Lung (tissue), 11 donors: ENCODE measurements at regions not wholly inside any gene's neighbourhood (a gene's known extent, or its start where the extent isn't known, plus 50 kb on each side); places are given as distances from the start of the nearest gene placed in this dataset.
"Not testable (repeated sequence)": the region's sequence is repeated elsewhere in the genome, so short reads cannot be mapped to it uniquely, and the experiment has no call there.

Experiments
- ATAC-seq: fragments of 200-7000 bp; cut with Tn5 transposase; one replicate; pipeline ENCODE4 v1.9.1; 2020; ENCODE audit warnings: moderate number of reproducible peaks; ENCODE audit not compliant: insufficient read depth, low FRiP score
- DNase-seq, 3 donors: peaks; one replicate each; pipeline ENCODE4 v3.0.0-alpha.2; 2013 to 2017
- H3K27ac ChIP-seq, 2 donors: one replicate each; pipeline ENCODE4 v1.5.1; 2013; ENCODE audit warnings: mild to moderate bottlenecking in 2 of 2, moderate library complexity in 2 of 2, control low read depth in 1 of 2, inconsistent platforms in 1 of 2, low read depth in 1 of 2, low read length in 1 of 2
- H3K27me3 ChIP-seq, 3 donors: one replicate each; pipeline ENCODE4 v1.5.1; 2013; ENCODE audit warnings: low read length in 2 of 3; ENCODE audit not compliant: control insufficient read depth in 3 of 3, insufficient read depth in 3 of 3
- H3K36me3 ChIP-seq, 4 donors: one replicate each; pipeline ENCODE4 v1.5.1; 2013; ENCODE audit warnings: low read length in 4 of 4, mild to moderate bottlenecking in 1 of 4, moderate library complexity in 1 of 4; ENCODE audit not compliant: control insufficient read depth in 4 of 4, insufficient read depth in 4 of 4
- H3K4me1 ChIP-seq, 5 donors: one replicate each; pipeline ENCODE4 v1.5.1; 2013; ENCODE audit warnings: low read length in 5 of 5, mild to moderate bottlenecking in 2 of 5, moderate library complexity in 1 of 5; ENCODE audit not compliant: control insufficient read depth in 5 of 5, insufficient read depth in 5 of 5
- H3K4me3 ChIP-seq: one replicate; pipeline ENCODE4 v1.5.1; 2013; ENCODE audit warnings: mild to moderate bottlenecking, control low read depth, moderate library complexity
- H3K9ac ChIP-seq, 2 donors: one replicate each; pipeline ENCODE4 v1.5.1; 2013; ENCODE audit warnings: low read length in 2 of 2, control low read depth in 1 of 2; ENCODE audit not compliant: insufficient read depth in 1 of 2
- H3K9me3 ChIP-seq, 4 donors: one replicate each; pipeline ENCODE4 v1.5.1; 2013; ENCODE audit warnings: low read length in 3 of 4, mild to moderate bottlenecking in 1 of 4, moderate library complexity in 1 of 4; ENCODE audit not compliant: control insufficient read depth in 4 of 4, insufficient read depth in 3 of 4
- WGBS, 2 donors: extraction: QIAGEN DNeasy Blood & Tissue Kit; methylation state at CpG; one replicate each; pipeline ENCODE4 v1.1.7; 2013; 5-methylcytosine and 5-hydroxymethylcytosine counted together
- TF ChIP-seq, protein P1 (sequence below): IDR thresholded peaks from 2 replicates; pipeline ENCODE4 v1.5.1; 2012; ENCODE audit warnings: mild to moderate bottlenecking; ENCODE audit errors: control extremely low read depth, extremely low read depth
- donor health status: control.
- donor health status: control.
- donor health status: Bipolar disorder and iron deficiency.
- donor health status: healthy.
- donor health status: DM: yes; HTN: yes; CAD: no.

DNA sequence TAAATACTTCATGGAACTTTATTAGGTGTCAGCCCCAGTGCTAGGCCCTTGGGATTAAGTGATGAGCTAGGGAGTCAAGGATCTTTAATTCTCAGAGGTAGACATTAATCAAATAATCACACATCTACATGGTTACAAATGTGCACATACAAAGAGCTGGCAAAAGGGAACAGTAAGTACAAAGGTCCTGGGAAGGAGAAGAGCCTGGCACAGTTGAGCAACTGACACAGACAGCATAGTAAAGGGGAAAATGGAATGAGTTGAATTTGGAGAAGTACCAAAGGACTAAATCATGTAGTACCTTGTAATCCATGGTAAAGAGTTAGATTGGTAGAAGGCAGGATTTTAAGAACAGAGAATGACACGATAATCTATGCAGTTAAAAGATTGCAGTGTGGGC lies 116.3 kb downstream of the APIP start:
- Histone ChIP-seq H3K4me1 (no peaks in the 10 kb centered on the region), H3K36me3 (no peaks in the 10 kb centered on the region), H3K4me3 (no peak overlapping the region), H3K9me3 (no peaks in the 10 kb centered on the region), H3K27ac (no peak overlapping the region), H3K27me3 (no peaks in the 10 kb centered on the region), H3K9ac (no peak overlapping the region)
- TF ChIP-seq, protein P1, sequence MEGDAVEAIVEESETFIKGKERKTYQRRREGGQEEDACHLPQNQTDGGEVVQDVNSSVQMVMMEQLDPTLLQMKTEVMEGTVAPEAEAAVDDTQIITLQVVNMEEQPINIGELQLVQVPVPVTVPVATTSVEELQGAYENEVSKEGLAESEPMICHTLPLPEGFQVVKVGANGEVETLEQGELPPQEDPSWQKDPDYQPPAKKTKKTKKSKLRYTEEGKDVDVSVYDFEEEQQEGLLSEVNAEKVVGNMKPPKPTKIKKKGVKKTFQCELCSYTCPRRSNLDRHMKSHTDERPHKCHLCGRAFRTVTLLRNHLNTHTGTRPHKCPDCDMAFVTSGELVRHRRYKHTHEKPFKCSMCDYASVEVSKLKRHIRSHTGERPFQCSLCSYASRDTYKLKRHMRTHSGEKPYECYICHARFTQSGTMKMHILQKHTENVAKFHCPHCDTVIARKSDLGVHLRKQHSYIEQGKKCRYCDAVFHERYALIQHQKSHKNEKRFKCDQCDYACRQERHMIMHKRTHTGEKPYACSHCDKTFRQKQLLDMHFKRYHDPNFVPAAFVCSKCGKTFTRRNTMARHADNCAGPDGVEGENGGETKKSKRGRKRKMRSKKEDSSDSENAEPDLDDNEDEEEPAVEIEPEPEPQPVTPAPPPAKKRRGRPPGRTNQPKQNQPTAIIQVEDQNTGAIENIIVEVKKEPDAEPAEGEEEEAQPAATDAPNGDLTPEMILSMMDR = no peak
- WGBS, 2 donors = 94 to 95% methylated on average over 1 of the region's 1 CpG
- no peak for DNase-seq
- no peak for ATAC-seq

DNA sequence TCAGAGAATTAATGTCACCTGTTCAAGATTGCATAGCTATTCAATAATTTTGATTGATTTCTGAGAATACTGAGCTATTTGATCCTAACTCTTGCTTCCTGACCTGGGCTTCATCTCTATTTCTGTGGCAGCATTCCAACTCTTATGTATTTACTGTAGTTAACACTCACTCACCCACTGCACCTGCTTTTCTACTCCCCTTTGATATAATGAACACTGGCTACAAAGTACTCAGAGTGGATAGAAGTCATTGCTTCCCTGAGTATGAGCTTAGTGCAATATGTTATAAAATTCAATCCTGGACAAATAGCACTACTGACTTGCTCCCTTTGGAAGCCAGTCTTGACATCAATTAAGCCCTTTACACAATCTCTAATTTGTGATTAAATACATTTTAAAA lies 117.2 kb downstream of the APIP start:
- no peak overlapping the region for H3K9ac ChIP-seq
- no peaks in the 10 kb centered on the region for H3K27me3 ChIP-seq
- DNase-seq = peak in 1 of 3 donors; percentile 32
- H3K4me3 ChIP-seq = no peak overlapping the region
- no peak overlapping the region for H3K27ac ChIP-seq
- no peak for ATAC-seq
- no peaks in the 10 kb centered on the region for H3K36me3 ChIP-seq
- TF ChIP-seq, protein P1 = no peak
- H3K9me3 ChIP-seq = no peaks in the 10 kb centered on the region
- H3K4me1 ChIP-seq = no peaks in the 10 kb centered on the region

DNA sequence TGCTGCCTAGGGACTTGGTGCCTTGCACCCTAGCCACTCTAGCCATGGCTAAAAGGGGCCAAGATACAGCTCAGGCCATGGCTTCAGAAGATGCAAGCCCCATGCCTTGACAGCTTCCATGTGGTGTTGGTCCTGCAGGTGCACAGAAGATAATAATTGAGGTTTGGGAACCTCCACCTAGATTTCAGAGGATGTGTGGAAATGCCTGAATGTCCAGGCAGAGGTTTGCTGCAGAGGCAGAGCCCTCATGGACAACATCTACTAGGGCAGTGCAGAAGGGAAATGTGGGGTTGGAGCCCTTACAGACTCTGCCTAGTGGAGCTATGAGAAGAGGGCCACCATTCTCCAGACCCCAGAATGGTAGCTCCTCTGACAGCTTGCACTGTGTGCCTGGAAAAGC lies 118.7 kb downstream of the APIP start:
- not testable (repeated sequence) for H3K27ac ChIP-seq, H3K9me3 ChIP-seq, ATAC-seq, H3K4me3 ChIP-seq, H3K9ac ChIP-seq, DNase-seq, H3K36me3 ChIP-seq, H3K27me3 ChIP-seq
- H3K4me1 ChIP-seq = peaks cover 0 to 13% (median 0%) of the 10 kb centered on the region in 5 donors

DNA sequence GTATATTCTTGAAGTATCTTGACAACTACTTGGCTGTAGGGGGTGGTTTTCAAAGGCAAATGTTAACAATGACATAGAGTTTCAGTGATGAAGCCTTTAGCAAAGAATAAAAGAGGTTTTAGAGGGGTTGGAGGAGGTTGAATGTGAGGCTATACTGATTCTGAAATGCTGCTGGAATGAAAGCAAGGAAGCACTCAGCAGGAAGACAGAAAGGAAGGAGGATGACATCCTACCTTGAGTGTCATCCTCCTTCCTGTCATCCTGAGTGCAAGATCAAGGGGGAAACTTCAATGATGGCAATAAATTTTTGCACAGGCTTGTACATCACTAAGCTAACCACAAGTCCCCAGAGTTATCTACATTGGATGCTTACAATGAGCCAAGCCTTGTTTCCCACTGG lies 120.5 kb downstream of the APIP start:
- H3K27me3 ChIP-seq = no peaks in the 10 kb centered on the region
- no peak for DNase-seq
- H3K27ac ChIP-seq = no peak overlapping the region
- H3K4me3 ChIP-seq = no peak overlapping the region
- TF ChIP-seq, protein P1 = no peak
- H3K36me3 ChIP-seq = no peaks in the 10 kb centered on the region
- no peak for ATAC-seq
- H3K9ac ChIP-seq = no peak overlapping the region
- H3K4me1 ChIP-seq = peaks cover 0 to 15% (median 0%) of the 10 kb centered on the region in 5 donors
- no peaks in the 10 kb centered on the region for H3K9me3 ChIP-seq
